Glutamatergic neuron (in vitro differentiated cells): ENCODE measurements at regions not wholly inside any gene's neighbourhood (a gene's known extent, or its start where the extent isn't known, plus 50 kb on each side); places are given as distances from the start of the nearest gene placed in this dataset.

ENCODE experiments used
- DNase-seq: peaks from one replicate; pipeline ENCODE4 v3.0.0; 2022
- H3K27ac Mint-ChIP-seq: one replicate; pipeline ENCODE4 v1.8.0; 2020; ENCODE audit warnings: mild to moderate bottlenecking, mixed read lengths, inconsistent platforms; ENCODE audit not compliant: unreplicated experiment
- H3K27me3 Mint-ChIP-seq: one replicate; pipeline ENCODE4 v1.8.0; 2020; ENCODE audit warnings: mild to moderate bottlenecking, moderate library complexity, mixed read lengths, inconsistent platforms; ENCODE audit not compliant: unreplicated experiment
- H3K36me3 Mint-ChIP-seq: one replicate; pipeline ENCODE4 v1.8.0; 2020; ENCODE audit warnings: mild to moderate bottlenecking, mixed read lengths, inconsistent platforms; ENCODE audit not compliant: unreplicated experiment
- H3K4me1 Mint-ChIP-seq: one replicate; pipeline ENCODE4 v1.8.0; 2020; ENCODE audit warnings: mild to moderate bottlenecking, low read depth, mixed read lengths, inconsistent platforms; ENCODE audit not compliant: unreplicated experiment
- H3K4me3 Mint-ChIP-seq: one replicate; pipeline ENCODE4 v1.8.0; 2020; ENCODE audit warnings: mild to moderate bottlenecking, mixed read lengths, inconsistent platforms; ENCODE audit not compliant: unreplicated experiment
- H3K9me3 Mint-ChIP-seq: one replicate; pipeline ENCODE4 v1.8.0; 2020; ENCODE audit warnings: mild to moderate bottlenecking, moderate library complexity, mixed read lengths, inconsistent platforms; ENCODE audit not compliant: unreplicated experiment
- TF ChIP-seq, protein P1 (sequence below): fragments of 200-600 bp; sonication (generic); IDR thresholded peaks from one replicate; pipeline ENCODE4 v1.5.0; 2021; ENCODE audit not compliant: partially characterized antibody, unreplicated experiment

DNA sequence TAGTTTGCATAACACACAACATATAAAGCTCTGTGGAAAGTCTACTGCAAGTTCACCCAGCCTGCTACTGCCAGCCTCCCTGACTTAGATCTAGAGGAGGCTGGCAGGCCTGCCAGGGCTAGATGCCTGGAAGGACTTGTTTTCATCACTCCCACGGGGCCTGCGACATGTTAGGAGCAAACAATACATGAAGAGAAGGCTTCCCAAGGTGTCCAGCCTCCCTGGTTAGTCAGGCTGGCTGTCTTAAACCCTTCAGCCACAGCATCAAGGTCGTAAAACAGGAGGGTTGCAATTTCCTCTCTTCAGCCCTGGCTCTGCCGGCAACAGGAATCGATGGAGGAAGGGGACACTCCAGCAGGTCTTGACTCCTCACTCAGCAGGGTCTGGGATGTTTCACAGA, 104.5 kb downstream of the NGF start:
- no peaks in the 10 kb centered on the region for H3K4me1 Mint-ChIP-seq
- no peaks in the 10 kb centered on the region for H3K36me3 Mint-ChIP-seq
- no peaks in the 10 kb centered on the region for H3K9me3 Mint-ChIP-seq
- no peak for DNase-seq
- H3K27ac Mint-ChIP-seq = no peak overlapping the region
- H3K4me3 Mint-ChIP-seq = no peak overlapping the region
- no peaks in the 10 kb centered on the region for H3K27me3 Mint-ChIP-seq
- TF ChIP-seq, protein P1, sequence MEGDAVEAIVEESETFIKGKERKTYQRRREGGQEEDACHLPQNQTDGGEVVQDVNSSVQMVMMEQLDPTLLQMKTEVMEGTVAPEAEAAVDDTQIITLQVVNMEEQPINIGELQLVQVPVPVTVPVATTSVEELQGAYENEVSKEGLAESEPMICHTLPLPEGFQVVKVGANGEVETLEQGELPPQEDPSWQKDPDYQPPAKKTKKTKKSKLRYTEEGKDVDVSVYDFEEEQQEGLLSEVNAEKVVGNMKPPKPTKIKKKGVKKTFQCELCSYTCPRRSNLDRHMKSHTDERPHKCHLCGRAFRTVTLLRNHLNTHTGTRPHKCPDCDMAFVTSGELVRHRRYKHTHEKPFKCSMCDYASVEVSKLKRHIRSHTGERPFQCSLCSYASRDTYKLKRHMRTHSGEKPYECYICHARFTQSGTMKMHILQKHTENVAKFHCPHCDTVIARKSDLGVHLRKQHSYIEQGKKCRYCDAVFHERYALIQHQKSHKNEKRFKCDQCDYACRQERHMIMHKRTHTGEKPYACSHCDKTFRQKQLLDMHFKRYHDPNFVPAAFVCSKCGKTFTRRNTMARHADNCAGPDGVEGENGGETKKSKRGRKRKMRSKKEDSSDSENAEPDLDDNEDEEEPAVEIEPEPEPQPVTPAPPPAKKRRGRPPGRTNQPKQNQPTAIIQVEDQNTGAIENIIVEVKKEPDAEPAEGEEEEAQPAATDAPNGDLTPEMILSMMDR = no peak

DNA sequence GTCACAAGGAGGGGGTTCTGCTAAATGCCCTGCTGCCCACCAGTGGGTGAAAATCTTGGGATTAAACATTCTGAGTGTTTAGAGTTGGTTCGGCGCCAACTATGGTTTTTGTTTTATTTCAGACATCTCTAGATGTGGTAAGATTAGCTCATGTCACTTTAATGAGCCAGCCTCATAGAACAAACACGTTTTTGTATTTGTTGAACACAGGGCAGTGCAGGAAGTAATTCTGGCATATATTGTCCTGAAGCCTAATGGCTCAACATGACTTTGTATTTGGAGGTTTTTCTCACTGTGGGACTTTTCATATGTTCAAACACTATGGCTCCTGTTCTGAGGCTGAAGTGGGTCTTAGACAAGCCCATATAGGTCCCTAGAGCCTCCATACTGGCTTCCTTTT, 107.8 kb downstream of the NGF start:
- TF ChIP-seq, protein P1 = no peak
- no peak for DNase-seq
- Mint-ChIP-seq H3K4me1 (no peaks in the 10 kb centered on the region), H3K27ac (no peak overlapping the region), H3K4me3 (no peak overlapping the region), H3K27me3 (no peaks in the 10 kb centered on the region), H3K9me3 (no peaks in the 10 kb centered on the region), H3K36me3 (no peaks in the 10 kb centered on the region)

DNA sequence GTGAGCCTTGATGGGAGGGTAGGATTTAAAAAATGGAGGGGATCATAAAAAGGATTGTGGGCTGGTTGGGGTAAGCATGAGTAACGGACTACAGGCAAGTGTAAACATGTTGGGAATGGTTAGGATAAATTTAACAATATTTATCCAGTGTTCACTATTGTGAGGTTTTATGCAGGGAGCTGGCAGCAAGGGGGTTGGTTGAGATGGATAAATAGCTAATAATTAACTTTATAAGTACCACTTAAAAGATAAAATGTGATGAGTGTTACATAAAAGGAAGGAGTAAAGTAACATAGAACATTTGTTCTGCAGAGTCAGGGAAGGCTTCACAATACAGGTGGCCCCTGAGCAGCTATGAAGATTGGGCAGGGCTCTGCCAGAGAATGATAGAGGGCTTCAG, 109.0 kb downstream of the NGF start:
- Mint-ChIP-seq H3K4me3 (no peak overlapping the region), H3K4me1 (peaks cover 7% of the 10 kb centered on the region), H3K36me3 (no peaks in the 10 kb centered on the region), H3K27me3 (no peaks in the 10 kb centered on the region), H3K9me3 (no peaks in the 10 kb centered on the region), H3K27ac (no peak overlapping the region)
- DNase-seq = no peak
- TF ChIP-seq, protein P1 = no peak

DNA sequence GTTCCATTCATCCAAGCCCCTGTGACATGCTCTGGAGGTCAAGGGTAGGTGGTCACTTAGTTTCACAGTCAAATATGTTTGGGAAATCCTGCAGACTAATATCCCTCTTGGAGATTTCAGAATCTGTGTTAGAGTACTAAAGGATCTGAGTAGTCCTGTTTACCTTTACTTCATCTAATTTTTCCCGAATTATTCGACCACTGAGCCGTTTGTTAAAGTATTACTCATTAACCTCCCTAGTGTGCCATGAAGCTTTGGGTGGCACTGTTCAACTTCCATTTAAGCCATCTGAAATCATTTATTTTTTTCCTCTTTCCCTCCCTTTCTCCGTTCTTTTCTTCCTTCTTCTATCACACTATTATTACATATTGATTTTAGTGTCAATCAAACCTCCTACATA, 109.9 kb downstream of the NGF start:
- H3K36me3 Mint-ChIP-seq = no peaks in the 10 kb centered on the region

DNA sequence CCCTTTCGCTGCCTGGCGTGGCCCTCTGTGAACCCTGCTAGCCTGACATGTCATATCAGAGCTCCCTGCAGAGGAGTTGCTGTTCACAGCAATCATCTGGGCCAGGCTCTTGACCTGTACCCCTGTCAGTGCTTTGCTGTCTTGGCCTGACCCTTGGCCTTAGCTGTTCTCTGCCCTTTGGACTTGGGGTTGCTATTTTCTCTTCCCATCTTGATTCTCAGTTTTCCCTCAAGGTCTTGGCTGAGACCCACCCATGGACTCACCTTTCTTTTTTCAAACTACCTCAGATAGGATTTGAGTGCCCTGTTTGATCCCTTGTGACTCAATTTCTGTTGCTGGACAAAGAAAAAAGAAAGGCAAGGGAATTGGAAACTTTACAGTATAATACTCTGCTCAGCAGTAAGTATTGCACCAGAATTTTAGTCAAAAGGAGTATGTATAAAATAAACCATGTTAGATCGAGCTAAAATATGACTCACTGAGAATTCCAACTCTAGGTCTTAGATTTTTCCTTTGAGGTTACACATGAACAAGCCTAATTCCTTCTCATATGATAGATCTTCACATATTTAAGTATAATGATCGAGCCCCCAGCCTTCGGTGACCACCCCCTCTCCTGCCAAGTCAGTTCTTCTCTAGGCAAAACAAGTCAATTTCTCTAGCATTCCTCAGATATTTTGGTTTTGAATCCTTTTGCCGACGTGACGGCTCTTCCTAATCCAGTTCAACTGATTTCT, 110.5 kb downstream of the NGF start:
- Mint-ChIP-seq H3K4me3 (no peak overlapping the region), H3K27me3 (no peaks in the 10 kb centered on the region), H3K27ac (no peak overlapping the region), H3K9me3 (no peaks in the 10 kb centered on the region), H3K36me3 (no peaks in the 10 kb centered on the region), H3K4me1 (peaks cover 8% of the 10 kb centered on the region)
- no peak for DNase-seq
- TF ChIP-seq, protein P1 = no peak

More for the DNA sequence above, 109.9 kb downstream of the NGF start:
- H3K4me1 Mint-ChIP-seq = peaks cover 8% of the 10 kb centered on the region
- no peak for DNase-seq
- H3K27ac Mint-ChIP-seq = no peak overlapping the region
- no peaks in the 10 kb centered on the region for H3K27me3 Mint-ChIP-seq
- H3K4me3 Mint-ChIP-seq = no peak overlapping the region
- TF ChIP-seq, protein P1 = no peak
- H3K9me3 Mint-ChIP-seq = no peaks in the 10 kb centered on the region
